Ecto neural progenitor cell (in vitro differentiated cells): ENCODE measurements at regions not wholly inside any gene's neighbourhood (a gene's known extent, or its start where the extent isn't known, plus 50 kb on each side); places are given as distances from the start of the nearest gene placed in this dataset.
"Not testable (repeated sequence)": the region's sequence is repeated elsewhere in the genome, so short reads cannot be mapped to it uniquely, and the experiment has no call there.

ENCODE experiments used
- DNase-seq: peaks from one replicate; pipeline ENCODE4 v3.0.0-alpha.2; 2018; ENCODE audit warnings: low spot score

- no peak for DNase-seq
Measured at GRCh38 chrX:34404386-34405070, 252.6 kb downstream of the TMEM47 start.

GRCh38 chrX:34401411-34401810 lies 255.7 kb downstream of the TMEM47 start:
- no peak for DNase-seq

GRCh38 chrX:34382416-34382815 lies 250.3 kb upstream of the FAM47A start:
- DNase-seq = no peak

- DNase-seq = no peak
Measured at GRCh38 chrX:34381241-34381640, 249.1 kb upstream of the FAM47A start.

- no peak for DNase-seq
Measured at GRCh38 chrX:34379891-34380290, 247.8 kb upstream of the FAM47A start.

- DNase-seq = no peak
Measured at GRCh38 chrX:34377645-34378044, 245.5 kb upstream of the FAM47A start.

- no peak for DNase-seq
Measured at GRCh38 chrX:34371754-34372153, 239.6 kb upstream of the FAM47A start.

- DNase-seq = no peak
Measured at GRCh38 chrX:34365471-34365870, 233.4 kb upstream of the FAM47A start.

GRCh38 chrX:34350561-34351335 lies 218.6 kb upstream of the FAM47A start:
- DNase-seq = no peak

- DNase-seq = no peak
Measured at GRCh38 chrX:34343001-34343400, 210.9 kb upstream of the FAM47A start.

- no peak for DNase-seq
Measured at GRCh38 chrX:34341814-34342213, 209.7 kb upstream of the FAM47A start.

GRCh38 chrX:34341258-34341657 lies 209.1 kb upstream of the FAM47A start:
- no peak for DNase-seq

- no peak for DNase-seq
Measured at GRCh38 chrX:34338046-34338445, 205.9 kb upstream of the FAM47A start.

GRCh38 chrX:34335376-34335775 lies 203.3 kb upstream of the FAM47A start:
- not testable (repeated sequence) for DNase-seq

- no peak for DNase-seq
Measured at GRCh38 chrX:34332334-34332733, 200.2 kb upstream of the FAM47A start.

- DNase-seq = no peak
Measured at GRCh38 chrX:34325460-34325859, 193.3 kb upstream of the FAM47A start.

- DNase-seq = not testable (repeated sequence)
Measured at GRCh38 chrX:34320424-34320823, 188.3 kb upstream of the FAM47A start.

- DNase-seq = peak; percentile 48
Measured at GRCh38 chrX:34300871-34301270, 168.8 kb upstream of the FAM47A start.

- DNase-seq = no peak
Measured at GRCh38 chrX:34299451-34299967, 167.4 kb upstream of the FAM47A start.

GRCh38 chrX:34294665-34295064 lies 162.6 kb upstream of the FAM47A start:
- DNase-seq = no peak

- no peak for DNase-seq
Measured at GRCh38 chrX:34288782-34289181, 156.7 kb upstream of the FAM47A start.

- DNase-seq = no peak
Measured at GRCh38 chrX:34279866-34280560, 147.9 kb upstream of the FAM47A start.

- no peak for DNase-seq
Measured at GRCh38 chrX:34275699-34276098, 143.6 kb upstream of the FAM47A start.
